ENCODE measurements at regions not wholly inside any gene's neighbourhood (a gene's known extent, or its start where the extent isn't known, plus 50 kb on each side); places are given as distances from the start of the nearest gene placed in this dataset.
A peak's percentile ranks its signal among the peaks of the same experiment; 100 is the strongest.

GRCh38 chr14:40416565-40416964 is 984.3 kb upstream of the FBXO33 start:
- BruUV-seq (replicated peaks), result no TSS peak
- H2AFZ ChIP-seq (ENCODE audit: low read length), result no peak overlapping the region
- H4K20me1 ChIP-seq (ENCODE audit: insufficient read depth, low read length), result no peaks in the 10 kb centered on the region
- H3K9me3 ChIP-seq (ENCODE audit: low read length), result peaks cover 68% of the 10 kb centered on the region
- H3K27me3 ChIP-seq (ENCODE audit: control insufficient read depth in 1 of 2, insufficient read depth in 2 of 2, low read length in 2 of 2), result no peaks in the 10 kb centered on the region
- TF ChIP-seq HBP1 (CRISPR knock-in tag; IDR thresholded peaks at IDR 0.05; ENCODE audit: low read depth) (no peak), ZNF354B (CRISPR knock-in tag; IDR thresholded peaks at IDR 0.05) (0 out of 2 replicates have a peak, but pooled peaks have one; percentile 54)
- FAIRE-seq (no peak), ATAC-seq (no peak), DNase-seq (ENCODE audit: low spot score) (no peak)
- no peak overlapping the region for H3K4me3 ChIP-seq (replicated peaks in 1 of 3; ENCODE audit: insufficient read depth in 1 of 3, low read depth in 2 of 3, low read length in 3 of 3)
- 0% methylated on average over 2 of the region's 2 CpGs for WGBS (ENCODE audit: low lambda C conversion rate)
- intact Hi-C loops (cut with micrococcal nuclease; ENCODE audit: unreplicated experiment), result loop anchor here (10.0 kb wide), 1 partner anchor 922 kb away; no protein-coding TSS in a partner anchor
- in situ Hi-C loops (cut with HindIII; ENCODE audit: extremely low pct_ligation_motif_present, low pct_unique_long_range_greater_than_20kb), result no loop called here
- H3K9ac ChIP-seq (ENCODE audit: insufficient read depth, low read depth, low read length), result no peak overlapping the region
- POLR2A ChIA-PET, result no interaction called here
- no peaks in the 10 kb centered on the region for H3K4me1 ChIP-seq (ENCODE audit: insufficient read depth, low read length)
- no peak overlapping the region for H3K27ac ChIP-seq (ENCODE audit: extremely low read length, insufficient read depth, low read length)
- no peak overlapping the region for H3K4me2 ChIP-seq (ENCODE audit: low read depth, low read length)
- CTCF ChIA-PET (ENCODE audit: low intra/inter-chr PET ratio, low total read pairs), result no interaction called here
- H3K79me2 ChIP-seq (ENCODE audit: insufficient read depth, low read length), result no peaks in the 10 kb centered on the region
- no peaks in the 10 kb centered on the region for H3K36me3 ChIP-seq (replicated peaks in 1 of 2; ENCODE audit: control insufficient read depth in 1 of 2, insufficient read depth in 2 of 2, low read length in 2 of 2)

- intact Hi-C loops (cut with micrococcal nuclease; ENCODE audit: unreplicated experiment) (loop anchor here (10.0 kb wide), 1 partner anchor 920 kb away; no protein-coding TSS in a partner anchor), in situ Hi-C loops (cut with HindIII; ENCODE audit: extremely low pct_ligation_motif_present, low pct_unique_long_range_greater_than_20kb) (no loop called here)
- DNase-seq (ENCODE audit: low spot score) (no peak), FAIRE-seq (no peak), ATAC-seq (no peak)
- Histone ChIP-seq H3K4me1 (ENCODE audit: insufficient read depth, low read length) (no peaks in the 10 kb centered on the region), H2AFZ (ENCODE audit: low read length) (no peak overlapping the region), H3K9ac (ENCODE audit: insufficient read depth, low read depth, low read length) (no peak overlapping the region), H4K20me1 (ENCODE audit: insufficient read depth, low read length) (no peaks in the 10 kb centered on the region), H3K79me2 (ENCODE audit: insufficient read depth, low read length) (no peaks in the 10 kb centered on the region), H3K4me3 (replicated peaks in 1 of 3; ENCODE audit: insufficient read depth in 1 of 3, low read depth in 2 of 3, low read length in 3 of 3) (no peak overlapping the region), H3K36me3 (replicated peaks in 1 of 2; ENCODE audit: control insufficient read depth in 1 of 2, insufficient read depth in 2 of 2, low read length in 2 of 2) (no peaks in the 10 kb centered on the region), H3K27me3 (ENCODE audit: control insufficient read depth in 1 of 2, insufficient read depth in 2 of 2, low read length in 2 of 2) (no peaks in the 10 kb centered on the region), H3K4me2 (ENCODE audit: low read depth, low read length) (no peak overlapping the region), H3K9me3 (ENCODE audit: low read length) (peaks cover 69% of the 10 kb centered on the region), H3K27ac (ENCODE audit: extremely low read length, insufficient read depth, low read length) (no peak overlapping the region)
- BruUV-seq (replicated peaks), result no TSS peak
- WGBS (ENCODE audit: low lambda C conversion rate), result 0% methylated on average over 2 of the region's 2 CpGs
- ChIA-PET CTCF (ENCODE audit: low intra/inter-chr PET ratio, low total read pairs) (no interaction called here), POLR2A (no interaction called here)
- TF ChIP-seq ZNF678 (CRISPR knock-in tag; IDR thresholded peaks at IDR 0.05), result no peak
- no peak for TF ChIP-seq YEATS2 (CRISPR knock-in tag; IDR thresholded peaks at IDR 0.05; ENCODE audit: borderline replicate concordance)
- TF ChIP-seq, protein P1, sequence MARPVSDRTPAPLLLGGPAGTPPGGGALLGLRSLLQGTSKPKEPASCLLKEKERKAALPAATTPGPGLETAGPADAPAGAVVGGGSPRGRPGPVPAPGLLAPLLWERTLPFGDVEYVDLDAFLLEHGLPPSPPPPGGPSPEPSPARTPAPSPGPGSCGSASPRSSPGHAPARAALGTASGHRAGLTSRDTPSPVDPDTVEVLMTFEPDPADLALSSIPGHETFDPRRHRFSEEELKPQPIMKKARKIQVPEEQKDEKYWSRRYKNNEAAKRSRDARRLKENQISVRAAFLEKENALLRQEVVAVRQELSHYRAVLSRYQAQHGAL (CRISPR knock-in tag; IDR thresholded peaks at IDR 0.05; ENCODE audit: not compliant biosample characterization), result no peak
- no peak for TF ChIP-seq ZNF710 (CRISPR knock-in tag; IDR thresholded peaks at IDR 0.05; ENCODE audit: borderline replicate concordance)
- TF ChIP-seq, protein P2, sequence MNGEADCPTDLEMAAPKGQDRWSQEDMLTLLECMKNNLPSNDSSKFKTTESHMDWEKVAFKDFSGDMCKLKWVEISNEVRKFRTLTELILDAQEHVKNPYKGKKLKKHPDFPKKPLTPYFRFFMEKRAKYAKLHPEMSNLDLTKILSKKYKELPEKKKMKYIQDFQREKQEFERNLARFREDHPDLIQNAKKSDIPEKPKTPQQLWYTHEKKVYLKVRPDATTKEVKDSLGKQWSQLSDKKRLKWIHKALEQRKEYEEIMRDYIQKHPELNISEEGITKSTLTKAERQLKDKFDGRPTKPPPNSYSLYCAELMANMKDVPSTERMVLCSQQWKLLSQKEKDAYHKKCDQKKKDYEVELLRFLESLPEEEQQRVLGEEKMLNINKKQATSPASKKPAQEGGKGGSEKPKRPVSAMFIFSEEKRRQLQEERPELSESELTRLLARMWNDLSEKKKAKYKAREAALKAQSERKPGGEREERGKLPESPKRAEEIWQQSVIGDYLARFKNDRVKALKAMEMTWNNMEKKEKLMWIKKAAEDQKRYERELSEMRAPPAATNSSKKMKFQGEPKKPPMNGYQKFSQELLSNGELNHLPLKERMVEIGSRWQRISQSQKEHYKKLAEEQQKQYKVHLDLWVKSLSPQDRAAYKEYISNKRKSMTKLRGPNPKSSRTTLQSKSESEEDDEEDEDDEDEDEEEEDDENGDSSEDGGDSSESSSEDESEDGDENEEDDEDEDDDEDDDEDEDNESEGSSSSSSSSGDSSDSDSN (CRISPR knock-in tag; IDR thresholded peaks at IDR 0.05), result no peak
- TF ChIP-seq ZNF75D (CRISPR knock-in tag; IDR thresholded peaks at IDR 0.05; ENCODE audit: borderline replicate concordance), result no peak
- TF ChIP-seq CHD4 (IDR thresholded peaks at IDR 0.05; ENCODE audit: borderline replicate concordance, low read length), result no peak
- no peak for TF ChIP-seq ZNF484 (CRISPR knock-in tag; IDR thresholded peaks at IDR 0.05; ENCODE audit: borderline replicate concordance, low read depth)
- TF ChIP-seq SMYD3 (CRISPR knock-in tag; IDR thresholded peaks at IDR 0.05), result no peak
- TF ChIP-seq KDM4B (CRISPR knock-in tag; IDR thresholded peaks at IDR 0.05), result no peak
Measured at GRCh38 chr14:40414386-40414785, 982.2 kb upstream of the FBXO33 start.

Data from HepG2 (cell line).